Left kidney (tissue), 1 donor: ENCODE measurements at regions not wholly inside any gene's neighbourhood (a gene's known extent, or its start where the extent isn't known, plus 50 kb on each side); places are given as distances from the start of the nearest gene placed in this dataset.
A peak's percentile ranks its signal among the peaks of the same experiment; 100 is the strongest.

Source experiments
- DNase-seq: peaks from one replicate; pipeline ENCODE4 v3.0.0-alpha.2; 2013

DNA sequence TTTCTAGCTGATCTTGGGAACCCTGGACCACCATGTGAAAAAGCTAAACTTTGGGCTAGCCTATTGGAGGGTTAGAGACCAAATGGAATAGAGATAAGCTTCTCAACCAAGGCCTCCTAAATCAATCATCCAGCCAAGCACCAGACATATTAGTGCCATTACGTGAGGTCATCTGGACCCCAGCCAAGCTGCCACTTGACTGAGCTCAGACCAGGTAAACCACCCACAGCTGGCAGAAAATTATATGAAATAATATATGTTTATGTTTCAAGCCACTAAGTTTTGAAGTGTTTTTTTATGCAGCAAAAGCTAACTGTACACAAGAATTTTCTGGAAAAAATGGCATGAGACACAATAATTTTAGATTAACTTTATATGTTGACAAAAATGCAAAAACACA is 82.6 kb upstream of the PCGF5 start:
- DNase-seq: no peak

DNA sequence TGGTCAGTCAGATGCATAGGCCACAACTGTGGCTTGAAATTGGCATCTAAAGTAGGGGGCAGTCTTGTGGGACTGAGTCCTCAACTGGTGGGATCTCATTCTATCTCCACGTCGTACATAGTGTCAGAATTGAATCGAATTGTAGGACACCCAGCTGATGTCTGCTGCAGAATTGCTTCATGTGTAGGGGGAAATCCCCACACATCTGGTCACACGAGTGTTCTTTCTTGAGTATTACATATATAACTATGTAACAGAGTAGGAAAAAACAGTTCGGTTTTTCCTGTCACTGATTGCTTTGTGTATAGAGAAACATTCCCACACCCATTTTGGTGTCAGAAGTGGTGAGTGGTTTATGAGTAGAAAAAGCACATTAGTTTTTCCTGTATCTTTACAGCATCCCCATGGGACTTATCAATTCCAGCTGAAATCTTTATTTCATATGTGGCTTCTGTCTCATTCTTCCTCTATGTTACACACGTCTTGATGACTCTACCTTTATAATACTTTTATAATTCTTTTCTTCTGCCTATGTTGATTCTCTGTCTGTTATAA is 79.4 kb upstream of the PCGF5 start:
- no peak for DNase-seq

- no peak for DNase-seq
These were observed 75.5 kb upstream of the PCGF5 start for GRCh38 chr10:91144961-91145360.

DNA sequence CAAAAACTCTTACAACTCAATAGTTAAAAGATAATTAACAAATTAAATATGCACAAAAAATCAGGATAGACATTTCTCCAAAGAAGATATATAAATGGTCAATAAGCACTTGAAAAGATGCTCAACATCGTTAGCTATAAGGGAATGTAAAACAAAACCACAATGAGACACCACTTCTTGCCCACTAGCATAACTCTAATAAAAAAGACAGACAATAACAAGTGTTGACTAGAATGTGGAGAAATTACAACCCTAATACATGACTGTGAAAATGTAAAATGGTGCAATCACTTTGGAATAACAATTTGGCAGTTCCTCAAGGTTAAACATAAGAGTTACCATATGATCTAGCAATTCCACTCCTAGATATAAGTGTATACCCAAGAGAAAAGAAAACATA is 74.3 kb upstream of the PCGF5 start:
- no peak for DNase-seq

GRCh38 chr10:91149550-91149949 is 70.9 kb upstream of the PCGF5 start:
- no peak for DNase-seq

DNA sequence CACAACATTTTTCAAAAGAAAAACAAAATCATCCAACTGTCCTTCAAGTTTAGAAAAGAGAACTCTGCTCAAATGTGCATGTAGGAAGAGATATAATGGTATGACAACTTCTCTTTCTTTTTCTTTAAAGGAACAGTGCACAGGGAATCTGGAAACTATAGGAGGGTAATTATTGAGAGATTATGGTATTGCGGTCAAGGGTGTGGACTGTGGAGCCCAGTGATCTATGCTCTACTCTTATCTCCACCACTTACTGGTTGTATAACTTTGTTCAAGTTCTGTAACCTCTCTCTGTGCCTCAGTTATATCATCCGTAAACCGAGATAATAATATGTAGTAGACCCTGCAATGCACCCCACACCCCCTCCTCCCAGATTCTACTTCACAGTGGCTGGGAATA is 69.8 kb upstream of the PCGF5 start:
- no peak for DNase-seq

DNA sequence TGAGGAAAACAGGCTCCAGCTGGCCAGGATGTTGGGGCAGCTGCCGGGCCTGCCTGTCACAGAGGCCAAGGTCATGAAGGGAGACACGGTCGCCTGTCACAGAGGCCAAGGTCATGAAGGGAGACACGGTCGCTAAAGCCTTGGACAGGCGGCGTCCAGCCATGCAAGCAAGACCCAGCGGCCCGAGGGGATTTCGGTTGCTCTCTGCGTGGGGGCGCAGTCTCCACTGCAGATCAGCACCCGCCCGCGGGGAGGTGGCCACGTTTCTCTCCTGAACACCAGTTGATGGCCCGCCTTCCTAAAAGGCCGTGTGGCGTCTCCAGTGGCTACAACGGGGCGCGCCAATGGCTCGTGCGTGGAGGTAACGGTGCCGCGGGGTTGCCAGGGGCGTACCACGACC is 67.0 kb upstream of the PCGF5 start:
- DNase-seq: no peak

DNA sequence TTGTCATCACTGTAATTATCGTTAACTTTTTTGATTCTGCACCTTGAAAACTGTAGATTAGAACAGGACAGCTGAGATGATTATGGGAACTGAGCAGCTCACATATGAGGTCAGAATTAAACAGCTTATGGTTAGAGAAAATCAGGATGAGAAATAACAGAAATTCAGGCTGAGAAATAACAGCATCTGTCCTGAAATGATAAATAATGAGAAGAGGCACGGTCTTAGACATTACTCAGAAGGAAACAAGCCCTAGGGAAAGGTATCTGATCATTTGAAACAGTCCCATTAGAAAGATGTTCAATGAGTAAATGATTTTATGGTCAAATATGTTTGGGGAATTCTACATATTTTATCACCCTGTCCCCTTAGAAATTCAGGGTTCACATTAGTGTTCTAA is 65.6 kb upstream of the PCGF5 start:
- no peak for DNase-seq

DNA sequence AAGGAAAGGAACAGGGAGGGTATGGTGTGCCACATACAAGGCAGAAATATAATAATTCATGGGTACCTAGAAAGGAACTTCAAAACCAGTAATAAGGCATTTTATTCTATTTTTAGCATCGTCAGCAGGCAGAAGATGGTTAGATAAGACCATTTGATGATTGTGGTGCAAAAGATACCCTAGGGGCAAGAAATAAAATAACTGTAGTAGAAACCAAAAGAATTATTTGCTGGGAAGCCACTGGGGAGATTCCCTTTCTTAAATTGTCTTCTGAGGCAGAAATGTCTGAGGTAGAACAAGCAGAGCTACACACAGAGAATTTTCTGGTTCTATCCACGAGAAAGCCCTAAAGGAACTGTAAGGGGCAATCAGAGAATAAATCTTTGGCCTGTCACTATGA is 64.3 kb upstream of the PCGF5 start:
- DNase-seq: no peak

DNA sequence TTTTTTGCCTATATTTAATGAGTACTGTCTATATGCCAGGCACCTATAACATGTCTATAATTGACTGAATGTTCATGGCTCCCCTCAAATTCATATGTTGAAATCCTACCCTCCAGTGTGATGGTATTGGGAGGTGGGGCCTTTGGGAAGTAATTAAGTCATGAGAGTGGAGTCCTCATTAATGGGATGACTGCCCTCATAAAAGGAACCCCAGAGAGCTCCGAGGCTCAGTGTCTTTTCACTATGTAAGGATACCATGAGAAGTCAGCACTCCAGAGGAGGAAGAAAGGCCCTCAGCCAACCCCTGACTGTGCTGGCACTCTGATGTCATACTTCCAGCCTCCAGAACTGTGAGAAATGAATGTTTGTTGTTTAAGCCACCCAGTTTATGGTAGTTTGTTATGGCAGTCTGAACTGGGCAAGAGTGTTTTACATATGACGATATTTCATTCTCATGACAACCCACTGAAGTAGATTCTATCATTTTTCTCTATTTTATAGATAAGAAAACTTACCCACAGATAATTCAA is 61.1 kb upstream of the PCGF5 start:
- DNase-seq: no peak

GRCh38 chr10:91162050-91162494 is 58.4 kb upstream of the PCGF5 start:
- DNase-seq: no peak

DNA sequence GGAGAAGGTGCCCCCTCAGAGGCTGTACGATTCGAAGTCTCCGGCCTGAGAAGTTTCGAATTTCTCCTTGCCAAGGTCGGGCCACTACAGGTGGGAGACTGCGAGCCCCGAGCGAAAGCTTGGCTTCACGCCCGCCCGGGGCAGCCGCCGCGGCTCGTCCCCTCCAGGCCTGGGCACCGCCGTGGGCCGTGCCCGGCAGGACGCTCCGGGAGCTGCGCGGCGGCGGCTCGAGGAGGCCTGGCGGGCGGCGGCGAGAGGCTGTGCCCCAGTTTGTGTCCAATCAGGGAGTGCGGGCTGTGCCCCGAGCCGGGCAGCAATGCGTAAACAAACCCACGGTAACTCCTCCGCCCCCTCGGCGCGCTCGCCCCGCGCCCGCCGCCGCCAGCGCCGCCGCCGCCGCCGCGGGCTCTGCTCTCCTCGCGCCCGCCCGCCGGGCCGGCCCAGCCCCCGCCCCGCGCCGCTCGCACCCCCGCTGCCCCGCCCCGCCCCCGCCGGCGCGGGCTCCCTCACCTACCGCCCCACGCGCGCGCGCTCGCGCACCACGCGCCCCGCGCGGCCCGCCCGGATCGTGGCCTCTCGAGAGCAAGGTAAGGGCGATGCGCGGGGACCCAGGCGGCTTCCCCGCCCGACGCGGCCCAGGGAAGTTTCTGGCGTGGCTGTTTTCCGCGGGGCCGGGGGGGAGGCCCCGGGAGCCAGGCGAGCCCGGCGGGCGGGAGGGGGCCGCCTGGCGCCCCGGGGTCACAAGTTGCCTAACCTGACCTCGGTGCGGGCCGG is 57.8 kb upstream of the PCGF5 start:
- peak; percentile 52 for DNase-seq

GRCh38 chr10:91163269-91163868 is 57.1 kb upstream of the PCGF5 start:
- DNase-seq: no peak

- peak; percentile 29 for DNase-seq
These were observed 56.5 kb upstream of the PCGF5 start for GRCh38 chr10:91163869-91164474.

DNA sequence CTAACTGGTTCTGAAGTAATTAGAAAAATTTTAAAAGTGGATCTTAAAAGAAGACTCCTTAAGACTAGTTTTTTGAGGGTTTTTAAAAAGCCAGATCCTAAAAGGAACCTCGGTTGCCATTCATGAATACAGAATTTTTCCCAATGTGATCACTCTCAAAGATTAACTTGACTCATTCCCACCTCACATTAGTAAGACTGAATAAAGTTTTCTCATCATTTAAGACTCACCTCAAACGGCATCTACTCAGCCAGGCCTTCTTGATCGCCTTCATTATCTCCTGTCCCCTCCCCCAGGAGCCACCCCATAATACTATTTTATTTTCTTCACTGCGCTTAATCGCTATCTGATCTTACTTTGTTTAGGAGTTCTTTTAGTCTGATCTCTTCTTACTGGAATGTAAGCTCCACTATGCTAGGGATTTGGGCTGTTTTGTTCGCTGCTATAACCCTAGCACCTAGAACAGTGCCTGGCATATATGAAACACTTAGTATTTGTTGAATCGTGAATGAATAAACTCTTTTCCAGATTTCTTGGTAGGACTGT is 55.9 kb upstream of the PCGF5 start:
- no peak for DNase-seq

GRCh38 chr10:91167406-91167805 is 53.1 kb upstream of the PCGF5 start:
- no peak for DNase-seq

GRCh38 chr10:91170418-91170817 is 50.0 kb upstream of the PCGF5 start:
- DNase-seq: no peak
